ENCODE measurements at regions not wholly inside any gene's neighbourhood (a gene's known extent, or its start where the extent isn't known, plus 50 kb on each side); places are given as distances from the start of the nearest gene placed in this dataset.
"Not testable (repeated sequence)": the region's sequence is repeated elsewhere in the genome, so short reads cannot be mapped to it uniquely, and the experiment has no call there.

DNA sequence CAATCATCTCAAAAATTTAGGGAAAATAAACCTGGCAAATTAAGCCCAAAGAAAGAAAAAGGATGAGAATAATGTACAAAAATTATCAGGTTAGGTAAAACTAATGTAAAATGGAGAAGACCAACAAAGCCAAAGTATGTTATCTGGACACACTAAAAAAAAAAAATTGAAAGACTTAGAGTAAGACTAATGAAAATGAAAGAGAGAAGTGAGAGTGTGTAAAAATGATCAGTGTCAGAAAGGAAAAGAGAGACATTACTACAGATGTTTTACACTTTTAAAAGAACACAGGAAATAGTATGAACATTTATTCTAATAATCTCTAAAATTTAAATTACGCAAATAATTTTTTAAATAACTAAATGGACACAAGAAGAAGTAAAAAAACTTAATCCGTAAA, 573.3 kb upstream of the NR2F2 start:
- Histone ChIP-seq H3K9ac (ENCODE audit: low read depth in 1 of 2, low read length in 2 of 2) (no peak overlapping the region), H3K36me3 (ENCODE audit: control insufficient read depth in 1 of 2, insufficient read depth in 2 of 2, low read length in 2 of 2) (no peaks in the 10 kb centered on the region), H3K9me3 (ENCODE audit: control insufficient read depth in 1 of 2, low read length in 2 of 2) (no peaks in the 10 kb centered on the region), H3K27ac (ENCODE audit: low read depth, low read length) (no peak overlapping the region), H3K4me3 (ENCODE audit: low read depth in 1 of 2, low read length in 2 of 2) (no peak overlapping the region), H3K4me1 (ENCODE audit: control insufficient read depth in 1 of 2, insufficient read depth in 2 of 2, low read length in 2 of 2) (no peaks in the 10 kb centered on the region), H3K27me3 (ENCODE audit: control insufficient read depth in 1 of 2, insufficient read depth in 2 of 2, low read length in 2 of 2) (no peaks in the 10 kb centered on the region)

DNA sequence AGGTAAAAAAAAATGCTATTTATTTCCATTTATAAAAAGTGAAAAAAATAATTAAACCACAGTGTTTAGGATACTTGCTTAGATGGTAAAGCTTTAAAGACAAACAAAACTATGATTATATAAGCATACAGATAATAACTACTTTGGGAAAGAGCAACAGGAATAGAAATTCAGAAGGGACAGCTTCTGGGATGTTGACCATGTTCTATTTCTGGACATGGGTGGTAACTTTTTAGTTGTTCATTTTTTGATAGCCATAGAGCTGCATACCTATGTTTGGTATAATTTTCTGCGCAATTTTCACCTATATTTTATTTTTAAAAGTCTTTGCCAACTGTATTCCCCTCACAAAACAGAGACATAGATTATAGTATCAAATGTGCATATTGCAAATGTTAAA, 572.0 kb upstream of the NR2F2 start:
- H3K4me1 ChIP-seq (ENCODE audit: control insufficient read depth in 1 of 2, insufficient read depth in 2 of 2, low read length in 2 of 2) = no peaks in the 10 kb centered on the region
- no peak overlapping the region for H3K4me3 ChIP-seq (ENCODE audit: low read depth in 1 of 2, low read length in 2 of 2)
- H3K27me3 ChIP-seq (ENCODE audit: control insufficient read depth in 1 of 2, insufficient read depth in 2 of 2, low read length in 2 of 2) = no peaks in the 10 kb centered on the region
- no peak overlapping the region for H3K27ac ChIP-seq (ENCODE audit: low read depth, low read length)
- H3K9me3 ChIP-seq (ENCODE audit: control insufficient read depth in 1 of 2, low read length in 2 of 2) = no peaks in the 10 kb centered on the region
- H3K9ac ChIP-seq (ENCODE audit: low read depth in 1 of 2, low read length in 2 of 2) = no peak overlapping the region
- no peaks in the 10 kb centered on the region for H3K36me3 ChIP-seq (ENCODE audit: control insufficient read depth in 1 of 2, insufficient read depth in 2 of 2, low read length in 2 of 2)

DNA sequence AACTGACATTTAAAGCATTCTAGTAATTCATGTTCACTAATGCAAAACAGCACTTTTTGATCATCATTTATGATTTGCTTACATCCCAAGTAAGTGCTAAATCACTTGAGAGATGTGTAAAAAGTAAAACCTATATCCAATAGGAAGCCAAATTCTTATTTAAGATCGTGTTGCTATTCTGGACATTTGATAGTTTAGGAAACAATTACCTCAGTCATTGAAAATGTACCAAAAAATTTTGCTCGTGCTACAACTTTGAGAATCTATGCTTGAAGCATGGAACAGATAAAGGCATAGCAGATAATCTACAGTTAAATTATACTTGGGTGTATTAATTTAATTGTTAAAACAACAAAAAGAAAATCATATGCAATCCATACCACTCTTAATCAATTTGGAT, 571.6 kb upstream of the NR2F2 start:
- Histone ChIP-seq H3K27me3 (ENCODE audit: control insufficient read depth in 1 of 2, insufficient read depth in 2 of 2, low read length in 2 of 2) (no peaks in the 10 kb centered on the region), H3K36me3 (ENCODE audit: control insufficient read depth in 1 of 2, insufficient read depth in 2 of 2, low read length in 2 of 2) (no peaks in the 10 kb centered on the region), H3K4me3 (ENCODE audit: low read depth in 1 of 2, low read length in 2 of 2) (no peak overlapping the region), H3K27ac (ENCODE audit: low read depth, low read length) (no peak overlapping the region), H3K9me3 (ENCODE audit: control insufficient read depth in 1 of 2, low read length in 2 of 2) (no peaks in the 10 kb centered on the region), H3K9ac (ENCODE audit: low read depth in 1 of 2, low read length in 2 of 2) (no peak overlapping the region), H3K4me1 (ENCODE audit: control insufficient read depth in 1 of 2, insufficient read depth in 2 of 2, low read length in 2 of 2) (no peaks in the 10 kb centered on the region)

DNA sequence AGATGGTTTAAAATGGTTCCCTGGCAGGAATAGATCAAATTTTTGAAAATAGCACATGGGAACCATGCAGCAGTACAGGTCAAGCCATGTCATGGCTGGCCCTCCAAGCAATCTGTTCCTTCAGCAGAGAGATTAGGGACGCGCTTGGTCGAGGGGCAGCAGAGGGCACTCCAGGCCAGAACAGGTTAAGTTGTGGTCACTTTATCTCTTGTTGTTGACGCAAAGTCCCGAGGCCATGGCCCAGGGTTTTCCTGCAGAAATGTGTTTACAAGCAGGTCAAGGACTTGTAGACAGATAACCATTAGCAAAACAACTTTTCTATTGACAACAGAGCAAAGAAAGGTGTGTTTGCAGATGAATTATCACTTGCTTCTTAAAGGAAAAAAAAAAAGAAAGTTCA, 570.0 kb upstream of the NR2F2 start:
- H3K27me3 ChIP-seq (ENCODE audit: control insufficient read depth in 1 of 2, insufficient read depth in 2 of 2, low read length in 2 of 2) = no peaks in the 10 kb centered on the region
- no peaks in the 10 kb centered on the region for H3K36me3 ChIP-seq (ENCODE audit: control insufficient read depth in 1 of 2, insufficient read depth in 2 of 2, low read length in 2 of 2)
- H3K9ac ChIP-seq (ENCODE audit: low read depth in 1 of 2, low read length in 2 of 2) = no peak overlapping the region
- no peaks in the 10 kb centered on the region for H3K4me1 ChIP-seq (ENCODE audit: control insufficient read depth in 1 of 2, insufficient read depth in 2 of 2, low read length in 2 of 2)
- H3K4me3 ChIP-seq (ENCODE audit: low read depth in 1 of 2, low read length in 2 of 2) = no peak overlapping the region
- H3K27ac ChIP-seq (ENCODE audit: low read depth, low read length) = no peak overlapping the region
- H3K9me3 ChIP-seq (ENCODE audit: control insufficient read depth in 1 of 2, low read length in 2 of 2) = no peaks in the 10 kb centered on the region

DNA sequence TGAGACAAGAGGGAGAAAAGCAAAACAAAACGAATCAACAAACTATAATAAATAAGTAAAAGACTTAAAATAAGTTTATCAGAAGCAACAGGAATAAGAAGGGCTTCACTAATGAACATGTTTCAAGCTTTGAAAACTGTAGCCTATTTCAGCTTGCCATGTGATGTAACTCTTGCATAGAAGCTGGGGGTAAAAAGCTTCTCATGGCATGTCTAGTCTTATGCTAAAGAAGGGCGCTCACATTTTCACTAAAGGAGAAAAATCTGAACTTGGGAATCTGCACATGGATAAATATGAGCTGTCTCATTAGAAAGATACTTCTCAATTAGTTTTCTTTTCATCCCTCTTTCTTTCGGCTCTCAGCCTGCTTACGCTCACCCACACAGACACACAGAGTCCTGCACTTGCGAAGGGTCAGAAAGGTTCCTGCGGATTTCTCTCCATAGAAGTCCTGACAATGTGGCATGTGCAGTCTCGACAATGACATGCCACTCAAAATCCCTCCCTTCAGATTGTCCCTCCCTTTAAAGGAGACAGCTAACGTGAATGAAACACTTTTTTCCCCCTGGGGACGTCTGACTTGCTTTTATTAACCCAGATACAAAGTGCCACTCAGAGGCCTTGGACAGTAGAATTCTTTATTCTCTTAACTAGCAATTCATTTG, 568.9 kb upstream of the NR2F2 start:
- Histone ChIP-seq H3K4me1 (ENCODE audit: control insufficient read depth in 1 of 2, insufficient read depth in 2 of 2, low read length in 2 of 2) (no peaks in the 10 kb centered on the region), H3K27me3 (ENCODE audit: control insufficient read depth in 1 of 2, insufficient read depth in 2 of 2, low read length in 2 of 2) (no peaks in the 10 kb centered on the region), H3K27ac (ENCODE audit: low read depth, low read length) (no peak overlapping the region), H3K36me3 (ENCODE audit: control insufficient read depth in 1 of 2, insufficient read depth in 2 of 2, low read length in 2 of 2) (no peaks in the 10 kb centered on the region), H3K4me3 (ENCODE audit: low read depth in 1 of 2, low read length in 2 of 2) (no peak overlapping the region), H3K9me3 (ENCODE audit: control insufficient read depth in 1 of 2, low read length in 2 of 2) (no peaks in the 10 kb centered on the region), H3K9ac (ENCODE audit: low read depth in 1 of 2, low read length in 2 of 2) (no peak overlapping the region)

DNA sequence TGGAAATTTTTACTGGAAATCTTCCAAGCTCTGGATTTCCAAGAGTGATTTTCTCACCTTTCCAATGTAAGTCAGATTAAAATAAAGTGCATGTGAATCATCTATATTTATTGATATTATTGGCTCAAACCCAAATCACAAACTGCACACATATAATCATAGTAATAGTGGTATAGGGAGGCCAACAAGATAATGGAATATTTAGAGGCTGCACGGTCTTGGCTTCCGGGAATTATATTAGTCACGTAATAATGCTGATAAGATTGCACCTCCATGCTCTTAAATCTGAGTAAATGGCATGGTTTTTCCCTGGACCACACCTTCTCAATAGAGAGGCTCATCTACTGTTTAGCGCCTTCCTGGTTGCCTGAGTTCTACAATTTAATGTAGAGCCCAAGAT, 567.1 kb upstream of the NR2F2 start:
- no peaks in the 10 kb centered on the region for H3K27me3 ChIP-seq (ENCODE audit: control insufficient read depth in 1 of 2, insufficient read depth in 2 of 2, low read length in 2 of 2)
- H3K27ac ChIP-seq (ENCODE audit: low read depth, low read length) = no peak overlapping the region
- H3K4me3 ChIP-seq (ENCODE audit: low read depth in 1 of 2, low read length in 2 of 2) = no peak overlapping the region
- no peaks in the 10 kb centered on the region for H3K9me3 ChIP-seq (ENCODE audit: control insufficient read depth in 1 of 2, low read length in 2 of 2)
- H3K4me1 ChIP-seq (ENCODE audit: control insufficient read depth in 1 of 2, insufficient read depth in 2 of 2, low read length in 2 of 2) = no peaks in the 10 kb centered on the region
- no peaks in the 10 kb centered on the region for H3K36me3 ChIP-seq (ENCODE audit: control insufficient read depth in 1 of 2, insufficient read depth in 2 of 2, low read length in 2 of 2)
- no peak overlapping the region for H3K9ac ChIP-seq (ENCODE audit: low read depth in 1 of 2, low read length in 2 of 2)

DNA sequence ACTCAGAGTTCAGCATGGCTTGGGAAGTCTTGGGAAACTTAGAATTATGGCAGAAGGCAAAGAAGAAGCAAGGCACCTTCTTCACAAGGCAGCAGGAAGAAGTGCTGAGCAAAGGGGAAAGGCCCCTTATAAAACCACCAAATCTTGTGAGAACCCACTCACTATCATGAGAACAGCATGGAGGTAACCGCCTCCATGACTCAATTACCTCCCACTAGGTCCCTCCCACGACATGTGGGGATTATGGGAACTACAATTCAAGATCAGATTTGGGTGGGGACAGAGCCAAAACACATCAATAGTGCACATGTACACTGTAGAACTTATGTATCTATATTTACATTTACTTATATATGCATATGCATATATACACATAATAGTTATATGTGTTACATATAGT, 565.3 kb upstream of the NR2F2 start:
- no peaks in the 10 kb centered on the region for H3K9me3 ChIP-seq (ENCODE audit: control insufficient read depth in 1 of 2, low read length in 2 of 2)
- H3K27ac ChIP-seq (ENCODE audit: low read depth, low read length) = no peak overlapping the region
- H3K27me3 ChIP-seq (ENCODE audit: control insufficient read depth in 1 of 2, insufficient read depth in 2 of 2, low read length in 2 of 2) = no peaks in the 10 kb centered on the region
- H3K4me1 ChIP-seq (ENCODE audit: control insufficient read depth in 1 of 2, insufficient read depth in 2 of 2, low read length in 2 of 2) = no peaks in the 10 kb centered on the region
- no peak overlapping the region for H3K9ac ChIP-seq (ENCODE audit: low read depth in 1 of 2, low read length in 2 of 2)
- H3K4me3 ChIP-seq (ENCODE audit: low read depth in 1 of 2, low read length in 2 of 2) = no peak overlapping the region
- H3K36me3 ChIP-seq (ENCODE audit: control insufficient read depth in 1 of 2, insufficient read depth in 2 of 2, low read length in 2 of 2) = no peaks in the 10 kb centered on the region

DNA sequence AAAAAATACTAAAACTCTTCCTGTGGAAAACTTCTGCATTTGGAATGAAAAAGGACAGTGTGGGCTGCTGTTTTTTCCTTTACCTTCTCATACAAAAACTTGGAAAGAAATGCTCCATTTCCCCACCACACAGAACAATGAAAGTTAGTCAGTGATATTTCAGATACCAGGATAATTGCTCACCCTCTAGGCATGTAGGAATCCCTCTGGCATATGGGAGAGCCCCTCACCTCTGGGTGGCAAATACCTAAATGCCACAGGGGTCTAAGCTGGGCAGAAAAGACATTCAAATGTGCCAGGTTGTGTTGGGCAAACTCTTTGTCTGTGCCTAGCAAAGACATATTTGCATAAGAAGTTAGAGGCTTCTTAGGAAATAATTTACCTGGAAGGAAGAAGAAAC, 560.3 kb upstream of the NR2F2 start:
- H3K4me3 ChIP-seq (ENCODE audit: low read depth in 1 of 2, low read length in 2 of 2) = no peak overlapping the region
- H3K27ac ChIP-seq (ENCODE audit: low read depth, low read length) = no peak overlapping the region
- H3K9me3 ChIP-seq (ENCODE audit: control insufficient read depth in 1 of 2, low read length in 2 of 2) = no peaks in the 10 kb centered on the region
- no peaks in the 10 kb centered on the region for H3K36me3 ChIP-seq (ENCODE audit: control insufficient read depth in 1 of 2, insufficient read depth in 2 of 2, low read length in 2 of 2)
- no peak overlapping the region for H3K9ac ChIP-seq (ENCODE audit: low read depth in 1 of 2, low read length in 2 of 2)
- no peaks in the 10 kb centered on the region for H3K27me3 ChIP-seq (ENCODE audit: control insufficient read depth in 1 of 2, insufficient read depth in 2 of 2, low read length in 2 of 2)
- H3K4me1 ChIP-seq (ENCODE audit: control insufficient read depth in 1 of 2, insufficient read depth in 2 of 2, low read length in 2 of 2) = no peaks in the 10 kb centered on the region

DNA sequence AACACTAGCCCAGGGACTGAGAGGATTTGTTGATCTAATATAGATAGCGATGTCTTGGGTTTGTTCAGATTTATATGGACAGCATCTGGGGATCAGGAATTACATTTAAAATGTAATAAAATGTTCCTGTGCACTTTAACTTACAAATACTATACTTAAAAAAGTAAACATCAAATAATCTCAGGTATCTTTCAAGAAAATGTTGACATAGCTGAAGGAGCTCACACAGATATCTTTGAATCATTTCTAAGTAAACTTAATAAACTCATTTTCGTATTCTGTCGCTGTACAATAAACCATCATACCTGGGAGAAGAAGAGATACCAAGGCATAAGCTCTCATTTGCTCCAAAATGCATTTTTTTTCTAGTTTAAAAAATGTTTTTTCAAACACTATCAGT, 557.5 kb upstream of the NR2F2 start:
- Histone ChIP-seq H3K4me1 (ENCODE audit: control insufficient read depth in 1 of 2, insufficient read depth in 2 of 2, low read length in 2 of 2) (no peaks in the 10 kb centered on the region), H3K36me3 (ENCODE audit: control insufficient read depth in 1 of 2, insufficient read depth in 2 of 2, low read length in 2 of 2) (no peaks in the 10 kb centered on the region), H3K9me3 (ENCODE audit: control insufficient read depth in 1 of 2, low read length in 2 of 2) (no peaks in the 10 kb centered on the region), H3K9ac (ENCODE audit: low read depth in 1 of 2, low read length in 2 of 2) (no peak overlapping the region), H3K27me3 (ENCODE audit: control insufficient read depth in 1 of 2, insufficient read depth in 2 of 2, low read length in 2 of 2) (no peaks in the 10 kb centered on the region), H3K27ac (ENCODE audit: low read depth, low read length) (no peak overlapping the region), H3K4me3 (ENCODE audit: low read depth in 1 of 2, low read length in 2 of 2) (no peak overlapping the region)

DNA sequence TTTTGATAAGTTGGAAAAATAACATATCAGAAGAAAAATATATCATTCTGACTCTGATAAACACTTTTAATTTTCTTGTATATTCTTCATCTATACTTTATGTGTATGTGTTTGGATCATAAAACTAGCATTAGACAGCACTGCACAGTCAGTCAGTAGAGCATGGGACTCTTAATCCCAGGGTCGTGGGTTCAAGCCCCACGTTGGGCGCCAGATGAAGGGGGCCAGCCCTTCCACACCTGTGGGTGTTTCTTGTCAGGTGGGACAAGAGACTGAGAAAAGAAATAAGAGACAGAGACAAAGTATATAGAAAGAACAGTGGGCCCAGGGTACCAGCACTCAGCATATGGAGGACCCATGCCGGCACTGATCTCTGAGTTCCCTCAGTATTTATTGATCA, 546.0 kb upstream of the NR2F2 start:
- H3K9ac ChIP-seq (ENCODE audit: low read depth in 1 of 2, low read length in 2 of 2) = no peak overlapping the region
- H3K36me3 ChIP-seq (ENCODE audit: control insufficient read depth in 1 of 2, insufficient read depth in 2 of 2, low read length in 2 of 2) = no peaks in the 10 kb centered on the region
- peaks cover 19 to 34% of the 10 kb centered on the region in 2 donors for H3K9me3 ChIP-seq (ENCODE audit: control insufficient read depth in 1 of 2, low read length in 2 of 2)
- no peak overlapping the region for H3K4me3 ChIP-seq (ENCODE audit: low read depth in 1 of 2, low read length in 2 of 2)
- no peaks in the 10 kb centered on the region for H3K4me1 ChIP-seq (ENCODE audit: control insufficient read depth in 1 of 2, insufficient read depth in 2 of 2, low read length in 2 of 2)
- H3K27me3 ChIP-seq (ENCODE audit: control insufficient read depth in 1 of 2, insufficient read depth in 2 of 2, low read length in 2 of 2) = no peaks in the 10 kb centered on the region
- no peak overlapping the region for H3K27ac ChIP-seq (ENCODE audit: low read depth, low read length)

DNA sequence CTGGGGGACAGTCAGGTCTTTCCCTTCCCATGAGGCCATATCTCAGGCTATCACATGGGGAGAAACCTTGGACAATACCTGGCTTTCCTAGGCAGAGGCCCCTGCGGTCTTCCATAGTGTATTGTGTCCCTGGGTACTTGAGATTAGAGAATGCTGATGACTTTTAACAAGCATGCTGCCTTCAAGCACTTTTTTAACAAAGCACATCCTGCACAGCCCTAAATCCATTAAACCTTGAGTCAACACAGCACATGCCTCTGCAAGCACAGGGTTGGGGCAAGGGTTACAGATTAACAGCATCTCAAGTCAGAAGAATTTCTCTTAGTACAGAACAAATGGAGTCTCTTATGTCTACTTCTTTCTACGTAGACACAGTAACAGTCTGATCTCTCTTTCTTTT, 545.2 kb upstream of the NR2F2 start:
- peaks cover 19 to 34% of the 10 kb centered on the region in 2 donors for H3K9me3 ChIP-seq (ENCODE audit: control insufficient read depth in 1 of 2, low read length in 2 of 2)
- not testable (repeated sequence) for H3K27me3 ChIP-seq (ENCODE audit: control insufficient read depth in 1 of 2, insufficient read depth in 2 of 2, low read length in 2 of 2); H3K9ac ChIP-seq (ENCODE audit: low read depth in 1 of 2, low read length in 2 of 2); H3K27ac ChIP-seq (ENCODE audit: low read depth, low read length); H3K4me3 ChIP-seq (ENCODE audit: low read depth in 1 of 2, low read length in 2 of 2); H3K36me3 ChIP-seq (ENCODE audit: control insufficient read depth in 1 of 2, insufficient read depth in 2 of 2, low read length in 2 of 2); H3K4me1 ChIP-seq (ENCODE audit: control insufficient read depth in 1 of 2, insufficient read depth in 2 of 2, low read length in 2 of 2)

Data from duodenal mucosa (tissue), 2 donors.